Colon (tissue), 2 donors: ENCODE measurements at regions not wholly inside any gene's neighbourhood (a gene's known extent, or its start where the extent isn't known, plus 50 kb on each side); places are given as distances from the start of the nearest gene placed in this dataset.

Experiments used
- FAIRE-seq: peaks from 2 replicates; lab custom pipeline; 2012; peaks lifted over from hg19 to GRCh38; lab: Jason Lieb, UNC
- donor health status: control.
- donor health status: control.

- FAIRE-seq: no peak
These were observed 731.0 kb upstream of the LRATD1 start for GRCh38 chr2:13901526-13901925.

GRCh38 chr2:13905831-13906230 lies 726.7 kb upstream of the LRATD1 start:
- no peak for FAIRE-seq

GRCh38 chr2:13916066-13916465 lies 716.5 kb upstream of the LRATD1 start:
- no peak for FAIRE-seq

- FAIRE-seq: no peak
These were observed 714.6 kb upstream of the LRATD1 start for GRCh38 chr2:13917958-13918357.

GRCh38 chr2:13919981-13920382 lies 712.5 kb upstream of the LRATD1 start:
- FAIRE-seq: no peak

GRCh38 chr2:13921245-13921644 lies 711.3 kb upstream of the LRATD1 start:
- FAIRE-seq: no peak

- no peak for FAIRE-seq
These were observed 708.7 kb upstream of the LRATD1 start for GRCh38 chr2:13923823-13924222.

GRCh38 chr2:13942111-13942510 lies 690.4 kb upstream of the LRATD1 start:
- FAIRE-seq: no peak

GRCh38 chr2:13950761-13951160 lies 681.8 kb upstream of the LRATD1 start:
- no peak for FAIRE-seq

GRCh38 chr2:13968811-13969210 lies 663.7 kb upstream of the LRATD1 start:
- FAIRE-seq: no peak

- no peak for FAIRE-seq
These were observed 646.3 kb upstream of the LRATD1 start for GRCh38 chr2:13986119-13986720.

GRCh38 chr2:13996527-13996926 lies 636.0 kb upstream of the LRATD1 start:
- no peak for FAIRE-seq

- FAIRE-seq: no peak
These were observed 621.3 kb upstream of the LRATD1 start for GRCh38 chr2:14011190-14011589.

- FAIRE-seq: no peak
These were observed 617.3 kb upstream of the LRATD1 start for GRCh38 chr2:14015113-14015630.

- FAIRE-seq: no peak
These were observed 616.1 kb upstream of the LRATD1 start for GRCh38 chr2:14016289-14016955.

GRCh38 chr2:14018620-14019019 lies 613.9 kb upstream of the LRATD1 start:
- no peak for FAIRE-seq

- FAIRE-seq: no peak
These were observed 609.0 kb upstream of the LRATD1 start for GRCh38 chr2:14023558-14023957.

- no peak for FAIRE-seq
These were observed 593.4 kb upstream of the LRATD1 start for GRCh38 chr2:14039134-14039533.

- no peak for FAIRE-seq
These were observed 585.0 kb upstream of the LRATD1 start for GRCh38 chr2:14047491-14047890.

GRCh38 chr2:14051401-14051800 lies 581.1 kb upstream of the LRATD1 start:
- no peak for FAIRE-seq

GRCh38 chr2:14053105-14053504 lies 579.4 kb upstream of the LRATD1 start:
- no peak for FAIRE-seq

- FAIRE-seq: no peak
These were observed 568.2 kb upstream of the LRATD1 start for GRCh38 chr2:14064346-14064745.

- FAIRE-seq: no peak
These were observed 560.2 kb upstream of the LRATD1 start for GRCh38 chr2:14072338-14072737.

GRCh38 chr2:14074691-14075090 lies 557.8 kb upstream of the LRATD1 start:
- FAIRE-seq: no peak
